ENCODE measurements at regions not wholly inside any gene's neighbourhood (a gene's known extent, or its start where the extent isn't known, plus 50 kb on each side); places are given as distances from the start of the nearest gene placed in this dataset.

- no peak overlapping the region for H3K27ac ChIP-seq (replicated peaks)
- no peak for TF ChIP-seq CTCF (IDR thresholded peaks at IDR 0.05; ENCODE audit: insufficient read depth, low read length)
Measured at GRCh38 chr2:65724336-65724735, 291.9 kb upstream of the SPRED2 start.

GRCh38 chr2:65722028-65722778, 289.8 kb upstream of the SPRED2 start:
- no peak for DNase-seq (ENCODE audit: low read depth in 1 of 2, low spot score in 1 of 2)
- H3K27me3 ChIP-seq (ENCODE audit: insufficient read depth, poor library complexity, severe bottlenecking), result peaks cover 2% of the 10 kb centered on the region
- H3K4me3 ChIP-seq (replicated peaks; ENCODE audit: insufficient read depth, low read length), result no peak overlapping the region
- H3K27ac ChIP-seq (replicated peaks), result no peak overlapping the region
- TF ChIP-seq GABPA (IDR thresholded peaks at IDR 0.05; ENCODE audit: low read depth) (no peak), SPI1 (IDR thresholded peaks at IDR 0.05; ENCODE audit: borderline replicate concordance, low read depth) (no peak), POLR2AphosphoS5 (IDR thresholded peaks at IDR 0.05; ENCODE audit: low read depth) (no peak), REST (IDR thresholded peaks at IDR 0.05; ENCODE audit: insufficient replicate concordance, low read depth) (no peak), CTCF (IDR thresholded peaks at IDR 0.05; ENCODE audit: insufficient read depth, low read length) (no peak)

More at GRCh38 chr2:65724336-65724735, 291.9 kb upstream of the SPRED2 start:
- DNase-seq (ENCODE audit: low read depth in 1 of 2, low spot score in 1 of 2), result no peak
- H3K4me3 ChIP-seq (replicated peaks; ENCODE audit: insufficient read depth, low read length), result no peak overlapping the region
- peaks cover 2% of the 10 kb centered on the region for H3K27me3 ChIP-seq (ENCODE audit: insufficient read depth, poor library complexity, severe bottlenecking)

- no peak for DNase-seq (ENCODE audit: low read depth in 1 of 2, low spot score in 1 of 2)
- TF ChIP-seq GABPA (IDR thresholded peaks at IDR 0.05; ENCODE audit: low read depth) (no peak), POLR2AphosphoS5 (IDR thresholded peaks at IDR 0.05; ENCODE audit: low read depth) (no peak), REST (IDR thresholded peaks at IDR 0.05; ENCODE audit: insufficient replicate concordance, low read depth) (no peak), CTCF (IDR thresholded peaks at IDR 0.05; ENCODE audit: insufficient read depth, low read length) (no peak)
- peaks cover 7% of the 10 kb centered on the region for H3K27me3 ChIP-seq (ENCODE audit: insufficient read depth, poor library complexity, severe bottlenecking)
- no peak overlapping the region for H3K27ac ChIP-seq (replicated peaks)
- H3K4me3 ChIP-seq (replicated peaks; ENCODE audit: insufficient read depth, low read length), result no peak overlapping the region
Measured at GRCh38 chr2:65716698-65717097, 284.3 kb upstream of the SPRED2 start.

GRCh38 chr2:65715323-65715722, 282.9 kb upstream of the SPRED2 start:
- H3K27ac ChIP-seq (replicated peaks), result no peak overlapping the region
- H3K4me3 ChIP-seq (replicated peaks; ENCODE audit: insufficient read depth, low read length), result no peak overlapping the region
- peaks cover 6% of the 10 kb centered on the region for H3K27me3 ChIP-seq (ENCODE audit: insufficient read depth, poor library complexity, severe bottlenecking)
- TF ChIP-seq POLR2AphosphoS5 (IDR thresholded peaks at IDR 0.05; ENCODE audit: low read depth) (no peak), CTCF (IDR thresholded peaks at IDR 0.05; ENCODE audit: insufficient read depth, low read length) (no peak), SPI1 (IDR thresholded peaks at IDR 0.05; ENCODE audit: borderline replicate concordance, low read depth) (no peak), REST (IDR thresholded peaks at IDR 0.05; ENCODE audit: insufficient replicate concordance, low read depth) (no peak), GABPA (IDR thresholded peaks at IDR 0.05; ENCODE audit: low read depth) (no peak)
- DNase-seq (ENCODE audit: low read depth in 1 of 2, low spot score in 1 of 2), result no peak

Measured in HL-60 (cell line).